ENCODE measurements at regions not wholly inside any gene's neighbourhood (a gene's known extent, or its start where the extent isn't known, plus 50 kb on each side); places are given as distances from the start of the nearest gene placed in this dataset.

- peaks cover 0 to 37% of the 10 kb centered on the region in 2 donors for H3K27me3 ChIP-seq
- no peak overlapping the region for H3K4me3 ChIP-seq
- intact Hi-C loops (cut with DNase I; ENCODE audit: low total_unique reads) = no loop called here
- no peak for DNase-seq (ENCODE audit: low spot score in 2 of 2)
- no peaks in the 10 kb centered on the region for H3K9me3 ChIP-seq
- no peaks in the 10 kb centered on the region for H3K36me3 ChIP-seq
- no peaks in the 10 kb centered on the region for H3K4me1 ChIP-seq
- TF ChIP-seq POLR2AphosphoS5 (IDR thresholded peaks at IDR 0.05) = no peak
- TF ChIP-seq, protein P1, sequence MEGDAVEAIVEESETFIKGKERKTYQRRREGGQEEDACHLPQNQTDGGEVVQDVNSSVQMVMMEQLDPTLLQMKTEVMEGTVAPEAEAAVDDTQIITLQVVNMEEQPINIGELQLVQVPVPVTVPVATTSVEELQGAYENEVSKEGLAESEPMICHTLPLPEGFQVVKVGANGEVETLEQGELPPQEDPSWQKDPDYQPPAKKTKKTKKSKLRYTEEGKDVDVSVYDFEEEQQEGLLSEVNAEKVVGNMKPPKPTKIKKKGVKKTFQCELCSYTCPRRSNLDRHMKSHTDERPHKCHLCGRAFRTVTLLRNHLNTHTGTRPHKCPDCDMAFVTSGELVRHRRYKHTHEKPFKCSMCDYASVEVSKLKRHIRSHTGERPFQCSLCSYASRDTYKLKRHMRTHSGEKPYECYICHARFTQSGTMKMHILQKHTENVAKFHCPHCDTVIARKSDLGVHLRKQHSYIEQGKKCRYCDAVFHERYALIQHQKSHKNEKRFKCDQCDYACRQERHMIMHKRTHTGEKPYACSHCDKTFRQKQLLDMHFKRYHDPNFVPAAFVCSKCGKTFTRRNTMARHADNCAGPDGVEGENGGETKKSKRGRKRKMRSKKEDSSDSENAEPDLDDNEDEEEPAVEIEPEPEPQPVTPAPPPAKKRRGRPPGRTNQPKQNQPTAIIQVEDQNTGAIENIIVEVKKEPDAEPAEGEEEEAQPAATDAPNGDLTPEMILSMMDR (IDR thresholded peaks at IDR 0.05) = no peak
- TF ChIP-seq POLR2A (IDR thresholded peaks at IDR 0.05) = no peak
- H3K27ac ChIP-seq = no peak overlapping the region
Measured at GRCh38 chr17:79545251-79546005, 65.4 kb downstream of the RBFOX3 start.

GRCh38 chr17:79544142-79544914 lies 66.5 kb downstream of the RBFOX3 start:
- intact Hi-C loops (cut with DNase I; ENCODE audit: low total_unique reads) = no loop called here
- Histone ChIP-seq H3K9me3 (no peaks in the 10 kb centered on the region), H3K27ac (no peak overlapping the region), H3K4me3 (no peak overlapping the region), H3K4me1 (no peaks in the 10 kb centered on the region), H3K36me3 (no peaks in the 10 kb centered on the region), H3K27me3 (peaks cover 0 to 37% of the 10 kb centered on the region in 2 donors)
- TF ChIP-seq POLR2A (IDR thresholded peaks at IDR 0.05) (no peak), POLR2AphosphoS5 (IDR thresholded peaks at IDR 0.05) (no peak)
- TF ChIP-seq, protein P1 (IDR thresholded peaks at IDR 0.05) = no peak
- DNase-seq (ENCODE audit: low spot score in 2 of 2) = no peak

DNA sequence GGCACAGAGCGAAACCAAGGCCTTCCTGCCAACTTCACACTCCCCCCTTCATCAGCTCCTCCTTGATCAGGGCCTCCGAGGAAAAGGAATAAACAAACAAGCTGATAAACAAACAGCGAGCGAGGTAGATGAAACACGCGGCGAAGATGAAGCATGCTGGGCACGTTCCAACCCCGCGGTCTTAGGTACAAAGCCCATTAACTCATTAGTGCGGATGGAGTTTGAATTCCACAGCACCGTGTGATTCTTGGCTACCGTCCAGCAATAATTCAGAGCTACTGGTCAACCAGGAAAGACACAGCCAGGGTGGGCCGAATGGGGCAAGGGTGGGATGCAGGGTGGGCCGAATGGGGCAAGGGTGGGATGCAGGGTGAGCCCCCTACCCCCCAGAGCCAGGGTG lies 67.3 kb downstream of the RBFOX3 start:
- Histone ChIP-seq H3K27me3 (peaks cover 0 to 37% of the 10 kb centered on the region in 2 donors), H3K27ac (no peak overlapping the region), H3K4me3 (no peak overlapping the region), H3K36me3 (no peaks in the 10 kb centered on the region), H3K9me3 (no peaks in the 10 kb centered on the region), H3K4me1 (no peaks in the 10 kb centered on the region)
- intact Hi-C loops (cut with DNase I; ENCODE audit: low total_unique reads) = no loop called here
- no peak for TF ChIP-seq POLR2A (IDR thresholded peaks at IDR 0.05)
- no peak for TF ChIP-seq POLR2AphosphoS5 (IDR thresholded peaks at IDR 0.05)
- TF ChIP-seq, protein P1 (IDR thresholded peaks at IDR 0.05) = no peak
- DNase-seq (ENCODE audit: low spot score in 2 of 2) = no peak

- Histone ChIP-seq H3K4me1 (no peaks in the 10 kb centered on the region), H3K27me3 (peaks cover 0 to 35% of the 10 kb centered on the region in 2 donors), H3K4me3 (no peak overlapping the region), H3K9me3 (no peaks in the 10 kb centered on the region), H3K27ac (no peak overlapping the region), H3K36me3 (no peaks in the 10 kb centered on the region)
- DNase-seq (ENCODE audit: low spot score in 2 of 2) = no peak
- intact Hi-C loops (cut with DNase I; ENCODE audit: low total_unique reads) = no loop called here
- no peak for TF ChIP-seq POLR2AphosphoS5 (IDR thresholded peaks at IDR 0.05)
- TF ChIP-seq, protein P1 (IDR thresholded peaks at IDR 0.05) = no peak
- no peak for TF ChIP-seq POLR2A (IDR thresholded peaks at IDR 0.05)
Measured at GRCh38 chr17:79542718-79543117, 68.1 kb downstream of the RBFOX3 start.

Measured in breast epithelium (tissue), 4 donors.